ENCODE measurements at regions not wholly inside any gene's neighbourhood (a gene's known extent, or its start where the extent isn't known, plus 50 kb on each side); places are given as distances from the start of the nearest gene placed in this dataset.
"Not testable (repeated sequence)": the region's sequence is repeated elsewhere in the genome, so short reads cannot be mapped to it uniquely, and the experiment has no call there.

DNA sequence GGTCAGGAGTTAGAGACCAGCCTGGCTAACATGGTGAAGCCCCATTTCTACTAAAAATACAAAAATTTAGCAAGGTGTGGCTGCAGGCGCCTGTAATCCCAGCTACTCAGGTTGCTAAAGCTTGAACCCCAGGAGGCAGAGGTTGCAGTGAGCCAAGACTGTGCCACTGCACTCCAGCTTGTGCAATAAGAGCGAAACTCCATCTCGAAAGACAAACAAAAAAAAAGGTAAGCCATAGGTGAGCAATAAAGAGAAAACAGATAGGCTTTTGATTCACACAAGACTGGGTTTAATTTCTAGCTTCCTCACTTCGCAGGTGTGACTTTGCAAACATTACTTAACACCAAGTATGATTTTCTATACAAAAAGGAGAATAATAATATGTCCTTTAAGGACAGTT lies 72.3 kb upstream of the ACBD5 start:
- H3K36me3 ChIP-seq: no peaks in the 10 kb centered on the region
- WGBS, 4 donors: 92 to 95% (median 94%) methylated on average over 4 of the region's 4 CpGs
- no peak overlapping the region for H3K4me3 ChIP-seq
- H3K27ac ChIP-seq: no peak overlapping the region
- no peaks in the 10 kb centered on the region for H3K4me1 ChIP-seq
- ATAC-seq (no peak), DNase-seq (no peak)
- intact Hi-C loops (cut with DNase I): loop anchor here in 1 of 10 donors (5.0 kb wide), 1 partner anchor 51 kb away; no protein-coding TSS in a partner anchor
- peaks cover 0 to 4% (median 0%) of the 10 kb centered on the region in 9 donors for H3K27me3 ChIP-seq
- TF ChIP-seq, protein P1, sequence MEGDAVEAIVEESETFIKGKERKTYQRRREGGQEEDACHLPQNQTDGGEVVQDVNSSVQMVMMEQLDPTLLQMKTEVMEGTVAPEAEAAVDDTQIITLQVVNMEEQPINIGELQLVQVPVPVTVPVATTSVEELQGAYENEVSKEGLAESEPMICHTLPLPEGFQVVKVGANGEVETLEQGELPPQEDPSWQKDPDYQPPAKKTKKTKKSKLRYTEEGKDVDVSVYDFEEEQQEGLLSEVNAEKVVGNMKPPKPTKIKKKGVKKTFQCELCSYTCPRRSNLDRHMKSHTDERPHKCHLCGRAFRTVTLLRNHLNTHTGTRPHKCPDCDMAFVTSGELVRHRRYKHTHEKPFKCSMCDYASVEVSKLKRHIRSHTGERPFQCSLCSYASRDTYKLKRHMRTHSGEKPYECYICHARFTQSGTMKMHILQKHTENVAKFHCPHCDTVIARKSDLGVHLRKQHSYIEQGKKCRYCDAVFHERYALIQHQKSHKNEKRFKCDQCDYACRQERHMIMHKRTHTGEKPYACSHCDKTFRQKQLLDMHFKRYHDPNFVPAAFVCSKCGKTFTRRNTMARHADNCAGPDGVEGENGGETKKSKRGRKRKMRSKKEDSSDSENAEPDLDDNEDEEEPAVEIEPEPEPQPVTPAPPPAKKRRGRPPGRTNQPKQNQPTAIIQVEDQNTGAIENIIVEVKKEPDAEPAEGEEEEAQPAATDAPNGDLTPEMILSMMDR (IDR thresholded peaks at IDR 0.05): no peak
- TF ChIP-seq POLR2A (IDR thresholded peaks at IDR 0.05): no peak
- no peaks in the 10 kb centered on the region for H3K9me3 ChIP-seq

DNA sequence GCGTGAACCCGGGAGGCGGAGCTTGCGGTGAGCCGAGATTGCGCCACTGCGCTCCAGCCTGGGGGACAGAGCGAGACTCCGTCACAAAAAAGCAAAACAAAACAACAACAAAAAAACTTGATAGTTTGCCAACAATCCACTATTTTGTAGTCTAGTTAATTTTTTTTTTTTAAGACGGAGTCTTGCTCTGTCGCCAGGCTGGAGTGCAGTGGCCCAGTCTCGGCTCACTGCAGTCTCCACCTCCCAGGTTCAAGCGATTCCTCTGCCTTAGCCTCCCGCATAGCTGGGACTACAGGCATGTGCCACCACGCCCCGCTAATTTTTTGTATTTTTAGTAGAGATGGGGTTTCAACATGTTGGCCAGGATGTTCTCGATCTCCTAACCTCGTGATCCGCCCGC lies 71.2 kb upstream of the ACBD5 start:
- not testable (repeated sequence) for H3K36me3 ChIP-seq, DNase-seq, H3K4me1 ChIP-seq, H3K27me3 ChIP-seq, H3K9me3 ChIP-seq, H3K4me3 ChIP-seq, H3K27ac ChIP-seq, ATAC-seq
- 94 to 96% (median 96%) methylated on average over 20 of the region's 20 CpGs for WGBS, 4 donors
- intact Hi-C loops (cut with DNase I): loop anchor here in 1 of 10 donors (5.0 kb wide), 1 partner anchor 50 kb away; no protein-coding TSS in a partner anchor

DNA sequence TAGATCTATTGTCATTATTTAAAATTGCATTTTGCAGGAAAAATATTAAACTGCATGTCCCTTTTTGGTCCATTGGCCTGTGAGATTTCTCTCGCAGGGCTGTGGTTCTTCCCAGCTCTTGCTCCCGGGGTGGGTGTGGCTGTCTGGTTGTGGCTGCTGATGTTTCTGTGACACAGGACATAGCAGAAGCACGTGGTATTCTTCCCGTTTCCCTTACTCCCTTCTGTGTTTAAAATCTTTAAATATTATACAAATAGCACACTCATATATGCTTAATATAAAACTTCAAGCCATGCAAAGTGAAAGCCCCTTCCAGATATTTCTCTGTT lies 57.9 kb upstream of the ACBD5 start:
- H3K36me3 ChIP-seq; H3K4me1 ChIP-seq; H3K27me3 ChIP-seq; H3K4me3 ChIP-seq; intact Hi-C loops (cut with DNase I); H3K9me3 ChIP-seq: not testable (repeated sequence)
- peak overlapping the region in 1 of 12 donors; percentile 77 for H3K27ac ChIP-seq
- DNase-seq (peak in 3 of 5 donors; percentile 31 to 57 (median 42)), ATAC-seq (peak in 1 of 4 donors; percentile 41)
- 62 to 73% (median 65%) methylated on average over 4 of the region's 4 CpGs for WGBS, 4 donors

DNA sequence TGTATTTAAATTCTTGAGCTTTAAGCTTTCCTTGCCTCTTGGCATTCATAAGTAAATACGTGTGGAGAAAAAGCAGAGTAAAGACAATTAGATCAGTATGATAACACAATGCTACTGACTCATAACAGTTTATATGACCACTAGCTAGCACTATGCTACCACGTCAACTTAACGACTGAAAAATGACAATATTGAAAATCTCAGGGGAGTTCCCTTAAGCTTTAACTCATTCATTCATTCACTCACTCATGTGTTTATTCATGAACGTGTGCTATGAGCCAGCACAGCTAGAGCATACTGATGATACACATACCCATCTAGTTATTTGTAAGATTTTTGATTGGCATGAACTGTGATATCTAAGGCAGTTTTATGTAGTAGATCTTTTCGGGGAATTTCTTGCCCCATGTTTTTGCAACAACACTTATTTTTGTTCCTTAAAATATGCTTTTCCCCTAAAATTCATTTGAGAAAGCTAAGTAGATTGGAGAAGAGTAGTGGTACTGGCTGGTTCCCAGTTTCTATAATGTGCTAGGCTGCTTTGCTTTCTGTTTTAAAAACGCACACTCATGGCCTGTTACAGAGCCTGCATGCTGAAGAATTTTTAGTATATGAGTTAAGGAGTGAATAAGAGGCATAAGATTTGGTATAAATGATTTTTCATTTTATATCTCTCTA lies 57.4 kb upstream of the ACBD5 start:
- Histone ChIP-seq H3K4me1 (peaks cover 0 to 6% (median 0%) of the 10 kb centered on the region in 12 donors), H3K27me3 (no peaks in the 10 kb centered on the region), H3K9me3 (no peaks in the 10 kb centered on the region), H3K36me3 (no peaks in the 10 kb centered on the region), H3K27ac (peak overlapping the region in 1 of 12 donors; percentile 77), H3K4me3 (no peak overlapping the region)
- TF ChIP-seq, protein P1 (IDR thresholded peaks at IDR 0.05): no peak
- no peak for TF ChIP-seq POLR2A (IDR thresholded peaks at IDR 0.05)
- 80 to 84% (median 82%) methylated on average over 6 of the region's 6 CpGs for whole genome bisulfite sequencing, 4 donors
- ATAC-seq (no peak), DNase-seq (no peak)
- intact Hi-C loops (cut with DNase I): no loop called here

DNA sequence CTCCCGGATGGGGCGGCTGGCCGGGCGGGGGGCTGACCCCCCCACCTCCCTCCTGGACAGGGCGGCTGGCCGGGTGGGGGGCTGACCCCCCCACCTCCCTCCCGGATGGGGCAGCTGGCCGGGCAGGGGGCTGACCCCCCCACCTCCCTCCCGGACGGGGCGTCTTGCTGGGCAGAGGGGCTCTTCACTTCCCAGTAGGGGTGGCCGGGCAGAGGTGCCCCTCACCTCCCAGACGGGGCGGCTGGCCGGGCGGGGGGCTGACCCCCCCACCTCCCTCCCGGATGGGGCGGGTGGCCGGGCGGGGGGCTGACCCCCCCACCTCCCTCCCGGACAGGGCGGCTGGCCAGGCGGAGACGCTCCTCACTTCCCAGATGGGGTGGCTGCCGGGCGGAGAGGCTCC lies 55.7 kb upstream of the ACBD5 start:
- H3K4me1 ChIP-seq; H3K4me3 ChIP-seq; H3K27me3 ChIP-seq; H3K9me3 ChIP-seq; ATAC-seq; H3K36me3 ChIP-seq; intact Hi-C loops (cut with DNase I); H3K27ac ChIP-seq: not testable (repeated sequence)
- DNase-seq: peak in 1 of 5 donors; percentile 31
- WGBS, 4 donors: 92 to 93% methylated on average over 24 to 26 of the region's 26 CpGs; no CpG with 5 or more reads in 2 of the 4 donors

DNA sequence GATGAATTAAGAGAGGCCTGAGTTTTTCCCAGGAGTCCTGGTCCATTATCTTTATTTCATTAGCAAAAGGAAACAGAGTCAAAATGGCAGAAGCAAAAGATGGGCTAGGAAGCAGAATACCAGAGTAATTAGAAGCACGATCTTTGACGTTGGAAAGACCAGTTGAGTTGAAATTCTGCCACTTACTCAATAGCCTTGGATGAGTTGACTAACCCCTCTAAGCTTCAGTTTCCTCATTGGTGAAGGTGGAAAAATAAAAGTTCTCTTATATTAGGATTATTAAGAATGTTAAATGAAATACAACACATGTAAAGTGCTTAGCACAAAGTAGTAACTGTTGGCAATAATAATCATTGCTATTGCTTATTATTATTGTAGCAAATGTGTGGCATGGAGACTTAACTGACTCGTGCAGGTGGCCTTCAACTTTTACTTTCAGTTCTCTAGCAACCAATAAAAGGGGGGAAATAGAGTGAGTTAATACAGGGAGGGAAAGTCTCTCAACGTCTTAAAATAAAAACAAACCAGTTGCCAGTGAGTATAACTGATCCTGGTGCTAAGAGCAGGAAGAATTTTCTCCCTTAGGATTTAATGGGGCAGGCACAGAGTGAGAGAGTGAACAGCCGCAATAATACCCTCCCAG lies 50.8 kb upstream of the ACBD5 start:
- H3K36me3 ChIP-seq; ATAC-seq; DNase-seq; intact Hi-C loops (cut with DNase I); H3K4me1 ChIP-seq; H3K9me3 ChIP-seq; H3K27ac ChIP-seq; H3K27me3 ChIP-seq: not testable (repeated sequence)
- WGBS, 4 donors: 57 to 67% (median 63%) methylated on average over 5 of the region's 5 CpGs
- H3K4me3 ChIP-seq: peak overlapping the region in 2 of 12 donors; percentile 8 to 15
